ENCODE measurements at regions not wholly inside any gene's neighbourhood (a gene's known extent, or its start where the extent isn't known, plus 50 kb on each side); places are given as distances from the start of the nearest gene placed in this dataset.
"Not testable (repeated sequence)": the region's sequence is repeated elsewhere in the genome, so short reads cannot be mapped to it uniquely, and the experiment has no call there.

GRCh38 chr15:25170113-25170731, 215.4 kb downstream of the SNRPN start:
- CTCF ChIA-PET, result no interaction called here
- DNase-seq, result peak in 1 of 5 donors; percentile 24
- Mint-ChIP-seq H3K4me1 (no peaks in the 10 kb centered on the region), H3K27me3 (no peaks in the 10 kb centered on the region), H3K9me3 (peaks cover 20 to 36% (median 29%) of the 10 kb centered on the region in 5 donors), H3K27ac (no peak overlapping the region), H3K36me3 (peaks cover 0 to 5% (median 0%) of the 10 kb centered on the region in 3 donors), H3K4me3 (no peak overlapping the region)
- Histone ChIP-seq H3K27me3 (ENCODE audit: insufficient read depth, low read length, poor library complexity, severe bottlenecking) (no peaks in the 10 kb centered on the region), H3K4me3 (ENCODE audit: low read length) (no peak overlapping the region), H3K9me3 (ENCODE audit: low read length) (peaks cover 6% of the 10 kb centered on the region), H3K4me1 (ENCODE audit: insufficient read depth, low read length) (no peaks in the 10 kb centered on the region), H3K27ac (ENCODE audit: low read depth, low read length) (no peak overlapping the region), H3K36me3 (ENCODE audit: insufficient read depth, low read length) (no peaks in the 10 kb centered on the region)
- POLR2A ChIA-PET, result no interaction called here

- H3K4me1 Mint-ChIP-seq, result no peaks in the 10 kb centered on the region
- ChIA-PET POLR2A (no interaction called here), CTCF (no interaction called here)
- no peaks in the 10 kb centered on the region for H3K27me3 Mint-ChIP-seq
- H3K36me3 ChIP-seq (ENCODE audit: insufficient read depth, low read length), result no peaks in the 10 kb centered on the region
- H3K27ac Mint-ChIP-seq, result no peak overlapping the region
- DNase-seq, result no peak
- H3K9me3 ChIP-seq (ENCODE audit: low read length), result peaks cover 6% of the 10 kb centered on the region
- peaks cover 0 to 5% (median 0%) of the 10 kb centered on the region in 3 donors for H3K36me3 Mint-ChIP-seq
- H3K4me3 Mint-ChIP-seq, result no peak overlapping the region
- no peak overlapping the region for H3K27ac ChIP-seq (ENCODE audit: low read depth, low read length)
- no peak overlapping the region for H3K4me3 ChIP-seq (ENCODE audit: low read length)
- no peaks in the 10 kb centered on the region for H3K4me1 ChIP-seq (ENCODE audit: insufficient read depth, low read length)
- H3K27me3 ChIP-seq (ENCODE audit: insufficient read depth, low read length, poor library complexity, severe bottlenecking), result no peaks in the 10 kb centered on the region
- H3K9me3 Mint-ChIP-seq, result peaks cover 20 to 39% (median 27%) of the 10 kb centered on the region in 5 donors
Measured at GRCh38 chr15:25170781-25171110, 216.0 kb downstream of the SNRPN start.

- Histone ChIP-seq H3K27me3 (ENCODE audit: insufficient read depth, low read length, poor library complexity, severe bottlenecking) (no peaks in the 10 kb centered on the region), H3K27ac (ENCODE audit: low read depth, low read length) (no peak overlapping the region), H3K9me3 (ENCODE audit: low read length) (peaks cover 6% of the 10 kb centered on the region), H3K4me1 (ENCODE audit: insufficient read depth, low read length) (no peaks in the 10 kb centered on the region), H3K36me3 (ENCODE audit: insufficient read depth, low read length) (no peaks in the 10 kb centered on the region), H3K4me3 (ENCODE audit: low read length) (no peak overlapping the region)
- peaks cover 0 to 5% (median 0%) of the 10 kb centered on the region in 3 donors for H3K36me3 Mint-ChIP-seq
- no peaks in the 10 kb centered on the region for H3K27me3 Mint-ChIP-seq
- DNase-seq, result peak in 1 of 5 donors; percentile 32
- peaks cover 21 to 41% (median 27%) of the 10 kb centered on the region in 5 donors for H3K9me3 Mint-ChIP-seq
- ChIA-PET CTCF (no interaction called here), POLR2A (no interaction called here)
- H3K27ac Mint-ChIP-seq, result no peak overlapping the region
- H3K4me1 Mint-ChIP-seq, result no peaks in the 10 kb centered on the region
- no peak overlapping the region for H3K4me3 Mint-ChIP-seq
Measured at GRCh38 chr15:25171111-25171811, 216.5 kb downstream of the SNRPN start.

GRCh38 chr15:25171856-25172687, 217.3 kb downstream of the SNRPN start:
- H3K4me1 ChIP-seq (ENCODE audit: insufficient read depth, low read length), result no peaks in the 10 kb centered on the region
- POLR2A ChIA-PET, result no interaction called here
- Mint-ChIP-seq H3K9me3 (peaks cover 23 to 49% (median 25%) of the 10 kb centered on the region in 5 donors), H3K4me1 (no peaks in the 10 kb centered on the region), H3K27me3 (no peaks in the 10 kb centered on the region), H3K36me3 (peaks cover 0 to 5% (median 0%) of the 10 kb centered on the region in 3 donors), H3K27ac (no peak overlapping the region), H3K4me3 (no peak overlapping the region)
- peaks cover 6% of the 10 kb centered on the region for H3K9me3 ChIP-seq (ENCODE audit: low read length)
- no peaks in the 10 kb centered on the region for H3K36me3 ChIP-seq (ENCODE audit: insufficient read depth, low read length)
- no peak overlapping the region for H3K27ac ChIP-seq (ENCODE audit: low read depth, low read length)
- DNase-seq, result peak in 1 of 5 donors; percentile 19
- no peaks in the 10 kb centered on the region for H3K27me3 ChIP-seq (ENCODE audit: insufficient read depth, low read length, poor library complexity, severe bottlenecking)
- H3K4me3 ChIP-seq (ENCODE audit: low read length), result no peak overlapping the region
- CTCF ChIA-PET, result no interaction called here

GRCh38 chr15:25172691-25173090, 217.9 kb downstream of the SNRPN start:
- no peak overlapping the region for H3K4me3 ChIP-seq (ENCODE audit: low read length)
- H3K27ac ChIP-seq (ENCODE audit: low read depth, low read length), result no peak overlapping the region
- no peaks in the 10 kb centered on the region for H3K36me3 ChIP-seq (ENCODE audit: insufficient read depth, low read length)
- H3K27ac Mint-ChIP-seq, result no peak overlapping the region
- ChIA-PET CTCF (no interaction called here), POLR2A (no interaction called here)
- peak in 1 of 5 donors; percentile 21 for DNase-seq
- peaks cover 6% of the 10 kb centered on the region for H3K9me3 ChIP-seq (ENCODE audit: low read length)
- no peaks in the 10 kb centered on the region for H3K27me3 Mint-ChIP-seq
- no peaks in the 10 kb centered on the region for H3K27me3 ChIP-seq (ENCODE audit: insufficient read depth, low read length, poor library complexity, severe bottlenecking)
- peaks cover 23 to 50% (median 25%) of the 10 kb centered on the region in 5 donors for H3K9me3 Mint-ChIP-seq
- H3K4me1 ChIP-seq (ENCODE audit: insufficient read depth, low read length), result no peaks in the 10 kb centered on the region
- peaks cover 0 to 5% (median 0%) of the 10 kb centered on the region in 3 donors for H3K36me3 Mint-ChIP-seq
- no peak overlapping the region for H3K4me3 Mint-ChIP-seq
- H3K4me1 Mint-ChIP-seq, result no peaks in the 10 kb centered on the region

- H3K36me3 Mint-ChIP-seq, result peaks cover 0 to 5% (median 0%) of the 10 kb centered on the region in 3 donors
- no peaks in the 10 kb centered on the region for H3K4me1 Mint-ChIP-seq
- no peaks in the 10 kb centered on the region for H3K4me1 ChIP-seq (ENCODE audit: insufficient read depth, low read length)
- H3K27me3 ChIP-seq (ENCODE audit: insufficient read depth, low read length, poor library complexity, severe bottlenecking), result no peaks in the 10 kb centered on the region
- ChIA-PET POLR2A (no interaction called here), CTCF (no interaction called here)
- H3K9me3 Mint-ChIP-seq, result peaks cover 23 to 50% (median 25%) of the 10 kb centered on the region in 5 donors
- H3K4me3 Mint-ChIP-seq, result no peak overlapping the region
- peak in 1 of 5 donors; percentile 39 for DNase-seq
- no peak overlapping the region for H3K4me3 ChIP-seq (ENCODE audit: low read length)
- no peaks in the 10 kb centered on the region for H3K27me3 Mint-ChIP-seq
- no peak overlapping the region for H3K27ac ChIP-seq (ENCODE audit: low read depth, low read length)
- no peaks in the 10 kb centered on the region for H3K36me3 ChIP-seq (ENCODE audit: insufficient read depth, low read length)
- no peak overlapping the region for H3K27ac Mint-ChIP-seq
- peaks cover 6% of the 10 kb centered on the region for H3K9me3 ChIP-seq (ENCODE audit: low read length)
Measured at GRCh38 chr15:25173241-25174028, 218.6 kb downstream of the SNRPN start.

GRCh38 chr15:25174149-25174548, 219.4 kb downstream of the SNRPN start:
- H3K36me3 ChIP-seq (ENCODE audit: insufficient read depth, low read length); H3K4me3 ChIP-seq (ENCODE audit: low read length); H3K27me3 ChIP-seq (ENCODE audit: insufficient read depth, low read length, poor library complexity, severe bottlenecking); H3K9me3 ChIP-seq (ENCODE audit: low read length); H3K27ac Mint-ChIP-seq; POLR2A ChIA-PET; H3K27ac ChIP-seq (ENCODE audit: low read depth, low read length); H3K27me3 Mint-ChIP-seq; H3K4me1 Mint-ChIP-seq; CTCF ChIA-PET; H3K4me1 ChIP-seq (ENCODE audit: insufficient read depth, low read length); H3K36me3 Mint-ChIP-seq; H3K4me3 Mint-ChIP-seq: not testable (repeated sequence)
- peaks cover 23 to 51% (median 26%) of the 10 kb centered on the region in 5 donors for H3K9me3 Mint-ChIP-seq
- DNase-seq, result peak in 1 of 5 donors; percentile 40

Data from CD8-positive, alpha-beta memory T cell (primary cell).